ENCODE measurements at regions not wholly inside any gene's neighbourhood (a gene's known extent, or its start where the extent isn't known, plus 50 kb on each side); places are given as distances from the start of the nearest gene placed in this dataset.
"Not testable (repeated sequence)": the region's sequence is repeated elsewhere in the genome, so short reads cannot be mapped to it uniquely, and the experiment has no call there.

DNA sequence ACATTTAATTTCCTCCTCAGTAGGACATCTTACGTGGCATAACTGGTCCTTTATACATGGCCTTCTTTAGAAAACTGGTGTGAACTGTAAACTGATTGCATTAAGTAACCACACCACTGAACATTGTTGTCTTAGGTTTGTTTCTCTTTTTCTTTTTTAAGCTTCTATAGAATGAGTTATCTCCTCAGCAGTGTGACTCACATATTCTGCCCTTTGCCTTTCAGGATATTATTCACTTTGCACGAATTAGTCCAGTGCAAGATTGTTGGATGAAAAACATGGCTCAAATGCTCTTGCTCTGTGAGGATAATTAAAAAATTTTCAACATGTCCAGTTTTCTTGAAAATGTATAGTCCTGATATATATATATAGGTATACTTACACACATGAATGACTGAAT, 147.6 kb downstream of the KBTBD8 start:
- no peak for DNase-seq (ENCODE audit: low read depth in 2 of 2)

- DNase-seq (ENCODE audit: low read depth in 2 of 2): no peak
Measured at GRCh38 chr3:67154429-67154828, 156.3 kb downstream of the KBTBD8 start.

- DNase-seq (ENCODE audit: low read depth in 2 of 2): no peak
Measured at GRCh38 chr3:67167481-67167880, 169.4 kb downstream of the KBTBD8 start.

- DNase-seq (ENCODE audit: low read depth in 2 of 2): no peak
Measured at GRCh38 chr3:67171841-67172240, 173.7 kb downstream of the KBTBD8 start.

- not testable (repeated sequence) for DNase-seq (ENCODE audit: low read depth in 2 of 2)
Measured at GRCh38 chr3:67173130-67173529, 175.0 kb downstream of the KBTBD8 start.

- no peak for DNase-seq (ENCODE audit: low read depth in 2 of 2)
Measured at GRCh38 chr3:67176396-67176795, 178.3 kb downstream of the KBTBD8 start.

DNA sequence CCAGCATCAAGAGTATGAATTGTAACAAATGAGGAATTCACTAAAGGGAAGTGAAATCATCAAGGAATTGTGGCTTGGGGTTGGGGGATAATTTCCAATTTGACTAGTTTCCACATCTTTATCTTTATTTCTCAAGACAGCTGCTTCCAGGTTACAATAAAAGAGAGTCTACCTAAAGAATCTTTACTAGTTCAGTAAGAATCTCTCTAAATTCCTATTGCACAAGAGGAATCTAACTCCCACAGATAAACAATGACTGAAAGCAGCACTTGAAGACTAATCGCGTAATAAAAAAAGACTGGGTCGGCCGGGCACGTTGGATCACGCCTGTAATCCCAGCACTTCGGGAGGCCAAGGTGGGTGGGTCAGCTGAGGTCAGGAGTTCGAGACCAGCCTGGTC, 194.4 kb downstream of the KBTBD8 start:
- no peak for DNase-seq (ENCODE audit: low read depth in 2 of 2)

- DNase-seq (ENCODE audit: low read depth in 2 of 2): no peak
Measured at GRCh38 chr3:67196677-67197076, 198.6 kb downstream of the KBTBD8 start.

GRCh38 chr3:67198374-67198773, 200.3 kb downstream of the KBTBD8 start:
- no peak for DNase-seq (ENCODE audit: low read depth in 2 of 2)

GRCh38 chr3:67200618-67201017, 202.5 kb downstream of the KBTBD8 start:
- DNase-seq (ENCODE audit: low read depth in 2 of 2): no peak

GRCh38 chr3:67201026-67201425, 202.9 kb downstream of the KBTBD8 start:
- DNase-seq (ENCODE audit: low read depth in 2 of 2): no peak

GRCh38 chr3:67202053-67202452, 203.9 kb downstream of the KBTBD8 start:
- no peak for DNase-seq (ENCODE audit: low read depth in 2 of 2)

DNA sequence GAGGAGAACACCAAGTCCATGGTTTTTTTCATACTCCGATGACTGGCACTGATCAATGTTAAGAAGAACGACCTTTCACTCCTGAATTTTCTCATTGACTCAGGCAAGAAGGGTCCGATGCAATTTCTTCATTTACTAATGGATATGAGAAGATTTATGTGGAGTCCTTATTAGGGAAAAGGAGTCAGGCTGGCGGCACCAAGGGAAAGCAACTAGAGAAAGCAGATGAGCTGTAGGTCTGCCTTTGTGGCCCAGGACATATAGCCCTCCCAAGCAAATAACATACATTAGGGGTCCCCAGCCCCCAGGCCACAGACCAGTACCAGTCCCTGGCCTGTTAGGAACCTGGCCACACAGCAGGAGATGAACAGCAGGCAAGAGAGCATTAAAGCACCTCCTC, 206.8 kb downstream of the KBTBD8 start:
- no peak for DNase-seq (ENCODE audit: low read depth in 2 of 2)

GRCh38 chr3:67215690-67216089, 217.6 kb downstream of the KBTBD8 start:
- no peak for DNase-seq (ENCODE audit: low read depth in 2 of 2)

- DNase-seq (ENCODE audit: low read depth in 2 of 2): no peak
Measured at GRCh38 chr3:67227030-67227429, 228.9 kb downstream of the KBTBD8 start.

DNA sequence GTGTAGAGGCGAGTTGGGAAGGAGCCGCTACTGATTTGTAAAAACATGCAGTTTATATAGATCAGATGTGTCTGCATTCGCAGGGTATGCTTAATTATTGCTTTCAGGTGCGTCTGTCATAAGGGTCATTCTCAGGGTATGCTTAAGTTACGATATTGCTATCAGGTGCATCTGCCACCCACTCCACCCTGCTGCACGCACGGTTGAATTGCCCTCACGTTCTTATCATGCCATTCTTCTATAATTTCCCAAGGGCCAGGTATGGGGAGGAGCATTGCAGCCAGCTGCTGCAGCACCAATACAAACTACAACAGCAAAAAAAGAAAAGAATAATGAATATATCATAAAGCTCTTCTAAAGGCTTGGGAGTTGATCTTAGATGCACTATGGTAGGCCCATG, 230.0 kb downstream of the KBTBD8 start:
- no peak for DNase-seq (ENCODE audit: low read depth in 2 of 2)

DNA sequence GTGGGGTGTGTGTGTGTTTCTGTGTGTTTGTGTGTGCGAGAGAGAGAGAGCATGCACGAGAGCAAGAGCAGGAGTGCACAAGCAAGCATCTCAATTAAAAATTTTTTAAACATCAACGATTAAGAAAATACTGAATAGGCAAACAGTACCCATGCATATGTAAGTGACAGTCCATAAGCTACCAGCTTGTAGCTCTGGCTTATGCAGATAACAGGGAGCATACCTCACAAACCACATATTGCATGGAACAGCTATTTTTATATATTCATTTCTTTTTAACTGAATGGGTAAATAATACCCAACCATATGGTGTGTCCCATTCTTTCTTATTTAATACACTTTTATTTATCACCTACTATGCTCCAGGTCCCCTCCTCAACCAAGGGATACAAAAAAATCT, 234.5 kb downstream of the KBTBD8 start:
- no peak for DNase-seq (ENCODE audit: low read depth in 2 of 2)

GRCh38 chr3:67239353-67239752, 241.2 kb downstream of the KBTBD8 start:
- no peak for DNase-seq (ENCODE audit: low read depth in 2 of 2)

- DNase-seq (ENCODE audit: low read depth in 2 of 2): no peak
Measured at GRCh38 chr3:67241084-67241483, 243.0 kb downstream of the KBTBD8 start.

DNA sequence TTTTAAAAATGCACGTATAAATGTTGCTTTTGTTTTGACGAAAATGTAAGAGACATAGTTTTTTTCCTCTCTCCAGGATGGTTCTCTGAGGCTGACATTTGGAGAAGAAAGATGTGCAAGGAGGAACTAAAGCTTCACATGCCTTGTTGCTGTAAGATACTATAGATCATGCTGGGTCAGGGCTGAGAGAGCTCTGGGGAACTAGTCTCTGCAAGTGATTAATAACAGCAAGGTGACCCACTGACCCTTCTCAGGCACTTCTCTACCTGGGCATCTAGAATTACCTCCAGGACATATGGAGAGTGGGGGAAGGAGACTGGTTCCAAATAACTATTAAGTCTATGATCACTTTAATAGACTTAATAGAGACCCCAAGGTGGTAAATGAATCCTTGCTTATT, 246.0 kb downstream of the KBTBD8 start:
- no peak for DNase-seq (ENCODE audit: low read depth in 2 of 2)

GRCh38 chr3:67245545-67245944, 247.4 kb downstream of the KBTBD8 start:
- no peak for DNase-seq (ENCODE audit: low read depth in 2 of 2)

DNA sequence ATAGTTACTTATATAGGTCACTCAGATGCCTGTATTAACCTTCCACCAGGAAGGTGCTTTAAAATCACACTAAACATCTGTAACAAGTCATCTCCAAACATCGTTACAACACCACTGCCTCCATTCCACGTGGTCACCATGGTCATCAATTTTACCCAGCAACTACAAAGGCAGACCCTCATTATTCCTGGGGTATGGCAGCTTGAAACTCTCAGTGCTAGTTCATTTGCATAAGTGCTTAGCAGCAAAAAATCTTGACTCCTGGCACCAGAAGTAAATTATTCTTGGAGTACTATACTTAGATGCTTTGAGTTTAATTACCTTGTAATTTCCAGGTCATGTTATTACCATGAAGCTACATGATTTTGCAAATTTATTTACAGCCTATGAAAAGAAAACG, 250.6 kb downstream of the KBTBD8 start:
- no peak for DNase-seq (ENCODE audit: low read depth in 2 of 2)

DNA sequence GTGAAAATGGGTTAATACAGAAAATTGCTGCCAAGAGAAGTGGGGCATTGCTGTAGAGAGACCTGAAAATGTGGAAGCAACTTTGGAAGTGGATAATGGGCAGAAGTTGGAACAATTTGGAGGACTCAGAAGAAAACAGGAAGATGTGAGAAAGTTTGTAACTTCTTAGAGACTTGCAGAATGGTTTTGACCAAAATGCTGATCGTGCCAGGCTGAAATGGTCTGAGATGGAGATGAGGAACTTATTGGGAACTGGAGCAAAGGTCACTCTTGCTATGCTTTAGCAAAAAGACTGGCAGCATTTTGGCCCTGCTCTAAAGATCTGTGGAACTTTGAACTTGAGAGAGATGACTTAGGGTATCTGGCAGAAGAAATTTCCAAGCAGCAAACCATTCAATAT, 254.8 kb downstream of the KBTBD8 start:
- not testable (repeated sequence) for DNase-seq (ENCODE audit: low read depth in 2 of 2)

DNA sequence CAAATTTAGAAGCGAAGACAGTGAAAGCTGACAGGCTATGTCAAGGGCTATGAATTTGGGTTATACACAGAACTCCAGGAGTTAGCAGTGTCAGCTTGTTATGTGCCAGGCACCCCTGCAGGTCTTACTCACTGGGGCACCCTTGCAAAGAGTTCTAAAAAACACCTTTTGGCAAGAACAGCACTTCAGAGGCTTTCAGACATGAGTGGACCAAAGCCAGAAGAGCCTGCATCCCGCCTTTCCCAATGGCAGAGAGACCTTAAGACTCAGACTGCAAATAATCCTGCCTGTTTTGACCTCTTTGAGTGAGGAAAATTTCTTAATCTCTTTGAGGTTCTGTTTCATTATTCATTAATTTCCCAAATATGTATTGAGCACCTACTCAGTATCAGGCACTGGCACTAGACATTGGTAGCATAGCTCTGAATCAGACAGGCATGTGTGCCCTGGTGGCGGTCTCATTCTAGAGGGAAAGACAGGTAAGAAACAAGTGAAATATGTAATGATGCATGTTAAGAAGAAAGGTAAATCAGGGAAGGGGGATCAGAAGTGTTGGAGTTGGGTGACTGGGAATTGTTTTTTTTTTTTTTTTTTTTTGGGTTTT, 280.0 kb downstream of the KBTBD8 start:
- DNase-seq (ENCODE audit: low read depth in 2 of 2): no peak

Measured in dermis microvascular lymphatic vessel endothelial cell (primary cell).